ENCODE measurements at regions not wholly inside any gene's neighbourhood (a gene's known extent, or its start where the extent isn't known, plus 50 kb on each side); places are given as distances from the start of the nearest gene placed in this dataset.
"Not testable (repeated sequence)": the region's sequence is repeated elsewhere in the genome, so short reads cannot be mapped to it uniquely, and the experiment has no call there.

GRCh38 chr16:18263046-18263445 is 73.5 kb downstream of the NPIPA8 start:
- DNase-seq = not testable (repeated sequence)

- DNase-seq = not testable (repeated sequence)
Observed at GRCh38 chr16:18261848-18262247, 74.7 kb downstream of the NPIPA8 start.

GRCh38 chr16:18259496-18260176 is 76.9 kb downstream of the NPIPA8 start:
- DNase-seq = not testable (repeated sequence)

- not testable (repeated sequence) for DNase-seq
Observed at GRCh38 chr16:18252943-18253342, 83.6 kb downstream of the NPIPA8 start.

- not testable (repeated sequence) for DNase-seq
Observed at GRCh38 chr16:18230505-18230904, 106.0 kb downstream of the NPIPA8 start.

GRCh38 chr16:18222054-18223009 is 114.2 kb downstream of the NPIPA8 start:
- not testable (repeated sequence) for DNase-seq

- DNase-seq = not testable (repeated sequence)
Observed at GRCh38 chr16:18217741-18218140, 118.8 kb downstream of the NPIPA8 start.

DNA sequence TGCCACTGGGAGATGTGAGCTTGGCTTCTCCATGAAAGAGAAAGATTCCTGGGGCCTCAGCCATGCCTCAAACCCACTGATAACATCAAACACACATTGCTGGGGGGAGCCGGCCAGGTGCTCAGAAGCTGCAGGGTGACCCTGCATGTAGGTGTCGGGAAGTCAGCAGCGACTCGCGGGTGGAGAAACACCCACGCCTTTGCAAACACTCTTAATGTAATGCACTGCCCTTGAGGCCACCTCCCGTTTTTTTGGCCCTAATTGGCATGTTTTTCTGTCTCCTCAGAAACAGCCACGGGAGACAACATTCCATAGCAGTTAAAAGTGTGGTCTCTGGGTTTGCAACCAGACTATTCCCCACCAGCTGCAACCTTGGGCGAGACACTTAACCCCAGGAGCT is 119.7 kb downstream of the NPIPA8 start:
- not testable (repeated sequence) for DNase-seq

DNA sequence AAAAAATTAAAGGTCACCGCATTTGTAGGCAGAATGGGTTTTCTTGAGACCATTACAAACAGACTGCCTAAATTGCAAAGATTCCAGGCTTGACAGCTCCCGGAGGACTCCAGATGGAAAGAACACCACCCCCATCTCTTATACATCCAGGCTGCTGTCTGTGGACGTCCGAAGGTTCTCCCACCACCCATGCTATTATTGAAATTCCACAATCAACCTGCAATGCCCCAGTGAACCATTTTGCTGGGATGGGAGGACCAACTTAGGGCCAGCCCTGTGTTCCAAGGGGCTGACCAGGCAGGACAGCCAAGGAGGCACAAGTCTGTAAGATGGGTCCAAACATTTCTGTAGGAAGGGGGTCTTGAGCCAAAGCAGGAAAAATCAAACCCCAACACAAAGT is 122.7 kb downstream of the NPIPA8 start:
- DNase-seq = not testable (repeated sequence)

DNA sequence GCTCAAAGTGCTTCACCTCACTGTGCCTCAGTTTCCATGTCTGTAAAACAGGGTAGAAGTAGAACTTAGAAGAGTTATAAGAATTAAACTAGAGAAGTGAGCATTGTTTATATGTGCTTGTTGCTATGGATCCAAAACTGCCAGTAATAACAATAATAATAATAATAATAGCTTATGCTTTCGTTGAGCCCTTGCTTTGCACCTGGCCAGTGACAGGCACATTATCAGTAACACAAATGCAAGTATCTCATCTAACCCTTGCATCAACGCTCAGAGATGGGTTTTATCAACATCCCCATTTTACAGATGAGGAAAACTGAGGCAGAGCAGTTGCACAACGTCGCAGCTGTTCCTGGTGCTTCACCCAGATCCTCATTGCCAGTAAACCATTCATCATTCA is 125.0 kb downstream of the NPIPA8 start:
- not testable (repeated sequence) for DNase-seq

DNA sequence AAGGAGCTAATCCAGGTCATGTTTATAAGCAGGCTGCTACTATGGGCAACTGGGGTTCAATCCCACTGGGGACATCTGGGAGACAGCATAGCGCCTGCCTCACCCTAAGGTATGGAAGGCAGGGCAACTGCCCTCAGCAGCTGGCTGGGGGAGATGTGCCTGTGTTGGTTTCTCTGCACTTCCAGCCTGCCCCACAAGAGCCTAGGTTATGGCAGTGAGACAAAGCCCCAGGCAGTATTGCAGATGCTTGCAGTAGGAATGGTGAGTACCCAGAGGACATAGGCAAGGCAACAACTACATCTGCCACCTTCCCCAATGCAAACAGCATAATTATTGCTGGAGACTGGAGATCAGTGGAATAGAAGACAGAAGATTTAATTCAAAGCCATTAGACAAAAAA is 131.8 kb downstream of the NPIPA8 start:
- not testable (repeated sequence) for DNase-seq

DNA sequence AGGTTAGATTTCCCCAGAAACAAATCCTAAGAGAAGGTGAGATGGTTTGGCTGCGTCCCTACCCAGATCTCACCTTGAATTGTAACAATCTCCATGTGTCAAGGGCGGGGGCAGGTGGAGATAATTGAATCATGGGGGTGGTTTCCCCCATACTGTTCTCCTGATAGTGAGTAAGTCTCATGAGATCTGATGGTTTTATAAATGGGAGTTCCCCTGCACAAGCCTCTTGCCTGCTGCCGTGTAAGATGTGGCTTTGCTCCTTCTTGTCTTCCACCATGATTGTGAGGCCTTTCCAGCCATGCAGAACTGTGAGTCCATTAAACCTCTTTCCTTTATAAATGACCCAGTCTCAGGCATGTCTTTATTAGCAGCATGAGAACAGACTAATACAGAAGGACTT is 132.2 kb downstream of the NPIPA8 start:
- not testable (repeated sequence) for DNase-seq

DNA sequence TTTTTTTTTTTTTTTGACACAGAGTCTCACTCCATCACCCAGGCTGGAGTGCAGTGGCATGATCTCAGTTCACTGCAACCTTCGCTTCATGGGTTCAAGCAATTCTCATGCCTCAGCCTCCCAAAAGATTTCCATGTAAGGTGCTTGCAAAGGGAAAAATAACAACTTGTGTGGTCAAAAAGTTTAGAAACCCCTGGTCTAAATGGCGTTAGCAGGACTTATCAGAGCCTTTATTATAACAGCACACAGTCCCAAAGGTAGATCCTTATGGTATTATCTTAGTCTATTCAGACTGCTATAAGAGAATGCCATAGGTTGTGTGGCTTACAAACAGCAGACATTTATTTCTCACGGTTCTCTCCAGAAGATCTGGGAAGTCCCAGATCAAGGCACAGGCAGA is 135.0 kb downstream of the NPIPA8 start:
- DNase-seq = not testable (repeated sequence)

- DNase-seq = not testable (repeated sequence)
Observed at GRCh38 chr16:18192389-18192788, 144.1 kb downstream of the NPIPA8 start.

DNA sequence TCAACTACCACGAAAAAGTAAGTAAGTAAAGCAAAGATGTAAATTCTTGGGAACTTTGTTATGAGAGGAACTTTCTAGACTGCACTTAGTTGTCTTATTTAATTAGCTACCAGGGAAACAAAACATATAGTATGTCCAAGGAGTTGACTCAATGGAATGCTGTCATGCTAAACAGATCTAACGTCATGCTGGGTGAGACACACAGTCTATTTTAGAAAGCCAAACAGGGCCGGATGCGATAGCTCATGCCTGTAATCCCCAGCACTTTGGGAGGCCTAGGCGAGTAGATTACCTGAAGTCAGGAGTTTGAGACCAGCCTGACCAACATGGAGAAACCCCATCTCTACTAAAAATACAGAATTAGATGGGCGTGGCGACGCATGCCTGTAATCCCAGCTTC is 146.4 kb downstream of the NPIPA8 start:
- not testable (repeated sequence) for DNase-seq

DNA sequence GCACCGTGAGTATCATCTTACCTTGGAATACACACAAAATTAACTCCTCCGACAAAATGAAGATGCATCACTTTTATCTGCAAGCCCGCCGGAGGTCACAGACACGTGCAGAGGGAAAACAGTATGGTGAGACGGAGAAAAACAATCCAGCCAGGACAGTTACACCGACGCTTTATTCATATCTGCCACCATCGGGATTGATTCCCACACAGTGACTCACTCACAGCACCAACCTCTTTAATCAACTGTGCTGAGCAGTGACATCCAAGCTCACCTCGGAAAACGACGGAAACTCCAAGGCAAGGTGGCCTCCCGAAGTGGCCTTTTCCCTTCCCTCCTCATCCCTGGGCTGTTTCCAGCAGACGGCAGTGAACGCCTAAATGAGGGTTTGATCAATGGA is 151.8 kb downstream of the NPIPA8 start:
- not testable (repeated sequence) for DNase-seq

DNA sequence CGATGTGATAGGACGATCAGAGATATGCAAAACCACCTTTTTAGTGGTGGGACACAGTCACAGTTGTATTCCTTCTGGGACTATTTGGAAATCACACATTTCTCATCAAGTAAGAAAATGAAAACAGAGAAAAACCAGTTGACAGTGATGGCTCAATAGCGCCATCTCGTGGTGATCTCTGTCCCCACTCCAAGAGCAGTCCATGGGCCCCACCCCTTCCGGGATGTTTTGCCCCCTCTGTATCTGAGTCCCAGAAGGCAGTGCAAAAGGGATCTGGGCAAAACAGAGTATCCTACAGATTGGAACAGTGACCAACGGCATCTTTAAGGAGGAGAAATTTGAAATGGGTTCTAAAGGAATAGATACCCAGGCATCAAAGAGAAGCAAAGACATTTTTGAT is 155.5 kb downstream of the NPIPA8 start:
- not testable (repeated sequence) for DNase-seq

DNA sequence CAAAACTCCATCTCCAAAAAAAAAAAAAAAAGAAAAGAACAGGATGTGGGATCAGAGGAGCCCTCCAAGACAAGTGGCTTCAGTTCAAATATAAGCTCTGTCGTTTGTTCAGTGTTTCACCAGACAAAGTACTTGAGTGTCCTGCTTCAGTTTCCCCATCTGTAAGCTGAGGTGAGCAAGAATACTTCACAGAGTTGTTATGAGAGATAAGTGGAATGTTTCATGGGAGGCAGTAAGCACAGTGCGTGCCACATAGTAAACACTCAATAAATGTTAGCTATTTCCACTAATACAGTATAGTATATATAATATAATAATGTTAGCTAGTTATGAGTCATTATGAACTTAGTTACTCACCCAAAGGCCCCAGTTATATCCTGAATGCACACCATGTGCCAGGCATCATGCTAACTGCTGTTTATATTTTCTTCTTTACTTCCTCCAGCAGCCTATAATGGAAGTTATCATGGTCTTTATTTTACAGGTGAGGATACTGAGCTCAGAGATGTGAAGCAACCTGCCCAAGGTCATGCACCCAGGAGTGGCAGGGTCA is 162.5 kb downstream of the NPIPA8 start:
- not testable (repeated sequence) for DNase-seq

DNA sequence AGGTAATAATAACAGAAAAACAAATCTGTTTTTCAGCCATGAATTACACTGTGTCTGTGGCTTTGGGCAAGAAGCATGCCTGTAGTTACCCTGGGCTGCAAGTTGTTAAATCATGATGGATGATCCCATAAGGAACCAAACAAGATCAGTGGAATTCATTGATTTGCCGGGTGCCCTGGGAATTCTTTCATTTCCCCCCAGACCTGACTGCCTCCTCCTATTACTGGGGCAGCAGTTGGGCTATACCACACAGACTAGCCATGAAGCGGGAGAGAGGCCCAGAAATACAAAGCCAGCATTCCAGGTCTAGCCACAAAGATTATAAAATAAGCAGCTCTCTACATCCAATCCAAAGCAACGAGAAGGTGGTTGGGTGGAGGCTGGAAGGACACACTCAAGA is 174.2 kb downstream of the NPIPA8 start:
- DNase-seq = not testable (repeated sequence)

- not testable (repeated sequence) for DNase-seq
Observed at GRCh38 chr16:18161224-18161623, 175.3 kb downstream of the NPIPA8 start.

DNA sequence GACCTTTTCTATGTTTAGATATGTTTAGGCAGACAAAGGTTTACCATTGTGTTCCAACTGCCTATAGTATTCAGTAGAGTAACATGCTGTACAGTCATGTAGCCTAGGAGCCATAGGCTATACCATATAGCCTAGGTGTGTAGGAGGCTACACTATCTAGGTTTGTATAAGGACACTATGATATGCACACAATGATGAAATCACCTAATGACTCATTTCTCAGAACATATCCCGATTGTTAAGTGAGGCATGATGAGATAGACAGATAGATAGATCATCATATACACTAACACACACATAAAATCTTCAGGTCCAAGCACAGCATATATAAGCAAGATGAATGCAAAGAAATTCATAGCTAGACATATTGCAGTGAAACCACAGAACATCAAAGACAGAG is 177.4 kb downstream of the NPIPA8 start:
- DNase-seq = not testable (repeated sequence)

GRCh38 chr16:18157854-18158253 is 178.7 kb downstream of the NPIPA8 start:
- not testable (repeated sequence) for DNase-seq

DNA sequence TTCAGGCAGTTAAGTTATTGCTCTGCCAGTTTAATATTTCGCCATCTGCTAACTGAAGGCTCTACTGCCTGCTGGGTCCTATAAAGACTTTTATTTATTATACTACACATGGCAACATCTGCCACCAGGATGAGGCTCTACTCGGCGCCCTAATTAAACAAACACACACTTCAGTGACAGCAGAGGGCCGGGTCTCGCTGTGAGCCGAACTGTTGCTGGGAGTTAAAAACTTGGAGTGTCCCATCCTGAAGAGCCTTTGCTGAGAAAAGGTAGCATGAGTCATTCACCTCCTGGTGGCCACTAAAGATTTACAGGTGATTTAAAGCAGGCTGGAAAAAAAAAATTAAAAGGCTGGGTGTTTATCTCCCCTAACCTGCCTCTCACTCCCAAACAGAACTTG is 183.7 kb downstream of the NPIPA8 start:
- not testable (repeated sequence) for DNase-seq
